Sigmoid colon (tissue), 3 donors: ENCODE measurements at regions not wholly inside any gene's neighbourhood (a gene's known extent, or its start where the extent isn't known, plus 50 kb on each side); places are given as distances from the start of the nearest gene placed in this dataset.

Source experiments
- CTCF ChIP-seq, 4 experiments: fragments of 450-650 bp in 3 of 4; fragments of 200-600 bp in 1 of 4; IDR thresholded peaks; one replicate each; pipeline ENCODE4 v1.5.1; 2016 to 2019; ENCODE audit warnings: antibody characterized with exemption in 4 of 4, mild to moderate bottlenecking in 3 of 4, moderate library complexity in 2 of 4
- POLR2A ChIP-seq, 2 donors: fragments of 450-650 bp; IDR thresholded peaks; one replicate each; pipeline ENCODE4 v1.6.1; 2016; ENCODE audit warnings: antibody characterized with exemption in 2 of 2, mild to moderate bottlenecking in 2 of 2, moderate library complexity in 2 of 2

GRCh38 chr15:85852969-85853368, 58.2 kb upstream of the KLHL25 start:
- no peak for TF ChIP-seq POLR2A (IDR thresholded peaks at IDR 0.05)
- TF ChIP-seq CTCF (IDR thresholded peaks at IDR 0.05) = no peak
